Adrenal gland (tissue), 5 donors: ENCODE measurements at regions not wholly inside any gene's neighbourhood (a gene's known extent, or its start where the extent isn't known, plus 50 kb on each side); places are given as distances from the start of the nearest gene placed in this dataset.

Source experiments
- POLR2A ChIP-seq, 2 donors: fragments of 450-650 bp; IDR thresholded peaks; one replicate each; pipeline ENCODE4 v1.6.1; 2017; ENCODE audit warnings: antibody characterized with exemption in 2 of 2, mild to moderate bottlenecking in 2 of 2, moderate library complexity in 1 of 2
- TF ChIP-seq, protein P1 (sequence below), 6 experiments: fragments of 450-650 bp in 4 of 6; fragments of 200-600 bp in 2 of 6; sonication (generic) in 1 of 6; IDR thresholded peaks; 1 replicate in 5 of 6; 2 replicates in 1 of 6; pipeline versions ENCODE4 v1.5.1 to v1.8.0; 2016 to 2021; ENCODE audit warnings: antibody characterized with exemption in 6 of 6, mild to moderate bottlenecking in 2 of 6, moderate library complexity in 1 of 6
- donor health status: DM: no; HTN: no; CAD: no.

DNA sequence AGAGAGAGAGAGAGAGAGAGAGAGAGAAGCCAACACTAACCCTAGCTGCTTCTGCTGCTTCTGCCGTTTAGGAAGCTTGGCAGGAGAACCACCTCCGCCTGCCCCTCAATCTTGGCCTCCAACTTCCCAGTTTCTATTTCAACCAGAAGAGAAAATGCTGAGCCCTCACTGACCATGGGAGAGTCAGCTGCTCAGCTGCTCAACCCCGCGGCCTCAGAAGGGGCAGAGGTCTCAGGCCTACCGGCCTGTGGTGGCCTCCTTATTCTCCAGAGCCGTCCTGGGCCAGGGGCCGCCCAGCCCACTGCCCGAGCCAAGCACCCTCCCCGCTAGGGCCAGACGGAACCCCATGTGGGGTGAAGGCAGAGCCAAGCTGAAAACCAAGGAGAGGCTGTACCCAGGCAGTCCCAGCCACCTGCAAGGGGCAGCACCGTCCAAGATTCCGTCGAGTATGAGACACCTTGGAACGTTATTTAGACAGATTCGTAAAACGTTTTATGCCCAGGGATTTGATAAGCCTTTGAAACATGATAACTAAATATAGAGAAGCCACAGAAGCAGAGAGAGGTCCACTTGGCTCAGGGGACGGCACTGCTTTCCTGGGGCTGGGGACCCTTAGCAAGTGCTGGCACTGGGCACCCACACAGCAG is 116.6 kb downstream of the DLL1 start:
- TF ChIP-seq, protein P1, sequence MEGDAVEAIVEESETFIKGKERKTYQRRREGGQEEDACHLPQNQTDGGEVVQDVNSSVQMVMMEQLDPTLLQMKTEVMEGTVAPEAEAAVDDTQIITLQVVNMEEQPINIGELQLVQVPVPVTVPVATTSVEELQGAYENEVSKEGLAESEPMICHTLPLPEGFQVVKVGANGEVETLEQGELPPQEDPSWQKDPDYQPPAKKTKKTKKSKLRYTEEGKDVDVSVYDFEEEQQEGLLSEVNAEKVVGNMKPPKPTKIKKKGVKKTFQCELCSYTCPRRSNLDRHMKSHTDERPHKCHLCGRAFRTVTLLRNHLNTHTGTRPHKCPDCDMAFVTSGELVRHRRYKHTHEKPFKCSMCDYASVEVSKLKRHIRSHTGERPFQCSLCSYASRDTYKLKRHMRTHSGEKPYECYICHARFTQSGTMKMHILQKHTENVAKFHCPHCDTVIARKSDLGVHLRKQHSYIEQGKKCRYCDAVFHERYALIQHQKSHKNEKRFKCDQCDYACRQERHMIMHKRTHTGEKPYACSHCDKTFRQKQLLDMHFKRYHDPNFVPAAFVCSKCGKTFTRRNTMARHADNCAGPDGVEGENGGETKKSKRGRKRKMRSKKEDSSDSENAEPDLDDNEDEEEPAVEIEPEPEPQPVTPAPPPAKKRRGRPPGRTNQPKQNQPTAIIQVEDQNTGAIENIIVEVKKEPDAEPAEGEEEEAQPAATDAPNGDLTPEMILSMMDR (IDR thresholded peaks at IDR 0.05): no peak
- no peak for TF ChIP-seq POLR2A (IDR thresholded peaks at IDR 0.05)
